CD4-positive, alpha-beta T cell (primary cell): ENCODE measurements at regions not wholly inside any gene's neighbourhood (a gene's known extent, or its start where the extent isn't known, plus 50 kb on each side); places are given as distances from the start of the nearest gene placed in this dataset.

Source experiments
- ATAC-seq: fragments of 200-7000 bp; cut with Tn5 transposase; one replicate; pipeline ENCODE4 v1.10.0; 2022; ENCODE audit warnings: mild to moderate bottlenecking; ENCODE audit not compliant: poor library complexity
- CTCF ChIA-PET: fragments of 350-600 bp; sonication (Branson Sonifier 250); formaldehyde crosslinking; loops from one replicate; lab custom pipeline; 2021; ENCODE audit warnings: antibody characterized with exemption, inconsistent platforms; lab: Charles Lee
- POLR2A ChIA-PET: fragments of 350-600 bp; sonication (Branson Sonifier 250); formaldehyde crosslinking; loops from one replicate; lab custom pipeline; 2021; ENCODE audit warnings: antibody characterized with exemption, inconsistent platforms; lab: Charles Lee
- DNase-seq, 14 experiments: peaks; one replicate each; pipeline ENCODE4 v3.0.0-alpha.2; 2013 to 2020; ENCODE audit warnings: mixed read lengths in 2 of 14
- H3K27ac ChIP-seq, 2 donors: one replicate each; pipeline versions ENCODE4 v1.5.1 to v1.7.0; 2013; ENCODE audit warnings: low read length in 2 of 2, low read depth in 1 of 2, mild to moderate bottlenecking in 1 of 2
- H3K27me3 ChIP-seq, 2 experiments: 1 replicate in 1 of 2; 2 replicates in 1 of 2; pipeline versions ENCODE4 v1.6.1 to v1.7.0; 2013; ENCODE audit warnings: low read length in 2 of 2, control low read depth in 1 of 2, mild to moderate bottlenecking in 1 of 2, moderate library complexity in 1 of 2; ENCODE audit not compliant: insufficient read depth in 2 of 2, control insufficient read depth in 1 of 2
- H3K36me3 ChIP-seq: one replicate; pipeline ENCODE4 v1.6.1; 2013; ENCODE audit warnings: low read length, control low read depth; ENCODE audit not compliant: insufficient read depth
- H3K4me1 ChIP-seq: one replicate; pipeline ENCODE4 v1.6.1; 2013; ENCODE audit warnings: low read length, control low read depth; ENCODE audit not compliant: insufficient read depth
- H3K4me3 ChIP-seq: one replicate; pipeline ENCODE4 v1.5.1; 2013; ENCODE audit warnings: mild to moderate bottlenecking, low read length, moderate library complexity
- H3K9me3 ChIP-seq, 2 experiments: 1 replicate in 1 of 2; 2 replicates in 1 of 2; pipeline versions ENCODE4 v1.6.1 to v1.7.0; 2013; ENCODE audit warnings: low read length in 2 of 2, mild to moderate bottlenecking in 2 of 2, control low read depth in 1 of 2, moderate library complexity in 1 of 2; ENCODE audit not compliant: control insufficient read depth in 1 of 2, insufficient read depth in 1 of 2
- H3K27ac Mint-ChIP-seq: one replicate; pipeline ENCODE4 v1.8.0; 2020; ENCODE audit warnings: mixed read lengths
- H3K27me3 Mint-ChIP-seq: one replicate; pipeline ENCODE4 v1.8.0; 2021; ENCODE audit warnings: mixed read lengths
- H3K36me3 Mint-ChIP-seq: one replicate; pipeline ENCODE4 v1.8.0; 2021; ENCODE audit warnings: low read depth, mixed read lengths
- H3K4me1 Mint-ChIP-seq: one replicate; pipeline ENCODE4 v1.8.0; 2021; ENCODE audit warnings: low read depth, mixed read lengths
- H3K4me3 Mint-ChIP-seq: one replicate; pipeline ENCODE4 v1.8.0; 2020; ENCODE audit warnings: mild to moderate bottlenecking, mixed read lengths
- H3K9me3 Mint-ChIP-seq: one replicate; pipeline ENCODE4 v1.8.0; 2020; ENCODE audit warnings: mixed read lengths
- intact Hi-C, 2 experiments: fragments of 100-400 bp; cut with DNase I in 1 of 2; cut with micrococcal nuclease in 1 of 2; formaldehyde crosslinking; loops; one replicate each; pipeline versions ENCODE4 v1.15.1 to v1.9.0; 2023 to 2025; cut with DNase I, micrococcal nuclease
- TF ChIP-seq, protein P1 (sequence below): fragments of 200-600 bp; IDR thresholded peaks from one replicate; pipeline ENCODE4 v1.8.0; 2022; ENCODE audit warnings: antibody characterized with exemption, mild to moderate bottlenecking

- no peaks in the 10 kb centered on the region for H3K4me1 Mint-ChIP-seq
- H3K27ac Mint-ChIP-seq: no peak overlapping the region
- no peaks in the 10 kb centered on the region for H3K36me3 Mint-ChIP-seq
- no peak overlapping the region for H3K27ac ChIP-seq
- H3K4me3 Mint-ChIP-seq: no peak overlapping the region
- TF ChIP-seq, protein P1, sequence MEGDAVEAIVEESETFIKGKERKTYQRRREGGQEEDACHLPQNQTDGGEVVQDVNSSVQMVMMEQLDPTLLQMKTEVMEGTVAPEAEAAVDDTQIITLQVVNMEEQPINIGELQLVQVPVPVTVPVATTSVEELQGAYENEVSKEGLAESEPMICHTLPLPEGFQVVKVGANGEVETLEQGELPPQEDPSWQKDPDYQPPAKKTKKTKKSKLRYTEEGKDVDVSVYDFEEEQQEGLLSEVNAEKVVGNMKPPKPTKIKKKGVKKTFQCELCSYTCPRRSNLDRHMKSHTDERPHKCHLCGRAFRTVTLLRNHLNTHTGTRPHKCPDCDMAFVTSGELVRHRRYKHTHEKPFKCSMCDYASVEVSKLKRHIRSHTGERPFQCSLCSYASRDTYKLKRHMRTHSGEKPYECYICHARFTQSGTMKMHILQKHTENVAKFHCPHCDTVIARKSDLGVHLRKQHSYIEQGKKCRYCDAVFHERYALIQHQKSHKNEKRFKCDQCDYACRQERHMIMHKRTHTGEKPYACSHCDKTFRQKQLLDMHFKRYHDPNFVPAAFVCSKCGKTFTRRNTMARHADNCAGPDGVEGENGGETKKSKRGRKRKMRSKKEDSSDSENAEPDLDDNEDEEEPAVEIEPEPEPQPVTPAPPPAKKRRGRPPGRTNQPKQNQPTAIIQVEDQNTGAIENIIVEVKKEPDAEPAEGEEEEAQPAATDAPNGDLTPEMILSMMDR: no peak
- H3K4me1 ChIP-seq: no peaks in the 10 kb centered on the region
- H3K27me3 Mint-ChIP-seq: peaks cover 7% of the 10 kb centered on the region
- ChIA-PET POLR2A (no interaction called here), CTCF (no interaction called here)
- H3K9me3 Mint-ChIP-seq: peaks cover 2% of the 10 kb centered on the region
- H3K9me3 ChIP-seq: no peaks in the 10 kb centered on the region
- no peak for DNase-seq
- no peaks in the 10 kb centered on the region for H3K36me3 ChIP-seq
- no peak for ATAC-seq
- H3K4me3 ChIP-seq: no peak overlapping the region
- H3K27me3 ChIP-seq: no peaks in the 10 kb centered on the region
- intact Hi-C loops: no loop called here
These were observed 89.1 kb upstream of the PLEKHG1 start for GRCh38 chr6:150510576-150510975.

GRCh38 chr6:150511313-150511712 is 88.4 kb upstream of the PLEKHG1 start:
- Histone ChIP-seq H3K4me1 (no peaks in the 10 kb centered on the region), H3K4me3 (no peak overlapping the region), H3K9me3 (no peaks in the 10 kb centered on the region), H3K27me3 (no peaks in the 10 kb centered on the region), H3K27ac (no peak overlapping the region), H3K36me3 (no peaks in the 10 kb centered on the region)
- Mint-ChIP-seq H3K27me3 (peaks cover 7% of the 10 kb centered on the region), H3K9me3 (no peaks in the 10 kb centered on the region), H3K27ac (no peak overlapping the region), H3K36me3 (no peaks in the 10 kb centered on the region), H3K4me1 (no peaks in the 10 kb centered on the region), H3K4me3 (no peak overlapping the region)
- ChIA-PET CTCF (no interaction called here), POLR2A (no interaction called here)
- no peak for ATAC-seq
- TF ChIP-seq, protein P1: no peak
- intact Hi-C loops: no loop called here
- DNase-seq: no peak

DNA sequence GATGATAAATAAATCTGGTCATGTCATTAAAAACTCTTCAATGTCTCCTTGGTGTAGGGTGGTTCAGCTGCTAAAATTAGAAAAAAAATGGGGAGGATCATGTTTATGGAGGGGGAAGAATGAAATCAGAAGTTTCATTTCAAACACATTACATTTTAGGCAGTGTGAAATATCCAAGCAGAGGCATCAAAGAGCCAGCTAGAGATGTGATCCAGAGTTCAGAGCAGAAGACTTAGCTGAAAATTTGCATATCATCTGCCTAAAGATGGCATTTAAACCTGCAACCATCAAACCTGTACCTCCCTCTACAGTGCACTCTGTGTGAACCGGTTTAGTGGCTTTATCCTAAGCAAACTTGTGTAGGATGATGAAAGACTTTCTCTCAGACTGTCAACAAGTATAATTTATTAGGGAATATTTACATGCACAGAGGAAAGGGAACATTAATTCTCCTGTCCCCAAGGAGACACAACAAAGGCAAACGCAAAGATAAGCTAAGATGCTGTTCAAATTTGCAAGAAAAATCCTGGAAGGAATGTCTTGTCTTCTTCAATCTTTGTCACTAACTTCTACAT is 84.8 kb upstream of the PLEKHG1 start:
- Mint-ChIP-seq H3K27me3 (no peaks in the 10 kb centered on the region), H3K4me3 (no peak overlapping the region), H3K9me3 (no peaks in the 10 kb centered on the region), H3K4me1 (no peaks in the 10 kb centered on the region), H3K36me3 (no peaks in the 10 kb centered on the region), H3K27ac (no peak overlapping the region)
- Histone ChIP-seq H3K36me3 (no peaks in the 10 kb centered on the region), H3K27me3 (no peaks in the 10 kb centered on the region), H3K4me1 (no peaks in the 10 kb centered on the region), H3K4me3 (no peak overlapping the region), H3K27ac (no peak overlapping the region), H3K9me3 (no peaks in the 10 kb centered on the region)
- ChIA-PET POLR2A (no interaction called here), CTCF (no interaction called here)
- ATAC-seq (no peak), DNase-seq (no peak)
- intact Hi-C loops: no loop called here
- TF ChIP-seq, protein P1: no peak
